ENCODE measurements at regions not wholly inside any gene's neighbourhood (a gene's known extent, or its start where the extent isn't known, plus 50 kb on each side); places are given as distances from the start of the nearest gene placed in this dataset.

GRCh38 chr2:138319616-138320015 lies 182.0 kb upstream of the SPOPL start:
- no peak for DNase-seq (ENCODE audit: low read depth)
- no peak for TF ChIP-seq CTCF (conservative IDR thresholded peaks at IDR 0.05; ENCODE audit: low read depth, low read length)
- H3K4me3 ChIP-seq (ENCODE audit: low read depth, low read length): no peak overlapping the region

- TF ChIP-seq CTCF (conservative IDR thresholded peaks at IDR 0.05; ENCODE audit: low read depth, low read length): no peak
- no peak for DNase-seq (ENCODE audit: low read depth)
- no peak overlapping the region for H3K4me3 ChIP-seq (ENCODE audit: low read depth, low read length)
Observed at GRCh38 chr2:138321458-138321857, 180.1 kb upstream of the SPOPL start.

- TF ChIP-seq CTCF (conservative IDR thresholded peaks at IDR 0.05; ENCODE audit: low read depth, low read length): no peak
- no peak overlapping the region for H3K4me3 ChIP-seq (ENCODE audit: low read depth, low read length)
- no peak for DNase-seq (ENCODE audit: low read depth)
Observed at GRCh38 chr2:138323382-138324067, 178.0 kb upstream of the SPOPL start.

- TF ChIP-seq CTCF (conservative IDR thresholded peaks at IDR 0.05; ENCODE audit: low read depth, low read length): peak; percentile 15
- no peak for DNase-seq (ENCODE audit: low read depth)
- no peak overlapping the region for H3K4me3 ChIP-seq (ENCODE audit: low read depth, low read length)
Observed at GRCh38 chr2:138324068-138324771, 177.3 kb upstream of the SPOPL start.

- no peak for DNase-seq (ENCODE audit: low read depth)
- H3K4me3 ChIP-seq (ENCODE audit: low read depth, low read length): no peak overlapping the region
- TF ChIP-seq CTCF (conservative IDR thresholded peaks at IDR 0.05; ENCODE audit: low read depth, low read length): no peak
Observed at GRCh38 chr2:138327967-138328366, 173.6 kb upstream of the SPOPL start.

- no peak for TF ChIP-seq CTCF (conservative IDR thresholded peaks at IDR 0.05; ENCODE audit: low read depth, low read length)
- no peak overlapping the region for H3K4me3 ChIP-seq (ENCODE audit: low read depth, low read length)
- DNase-seq (ENCODE audit: low read depth): no peak
Observed at GRCh38 chr2:138329162-138329561, 172.4 kb upstream of the SPOPL start.

GRCh38 chr2:138329591-138329990 lies 172.0 kb upstream of the SPOPL start:
- no peak overlapping the region for H3K4me3 ChIP-seq (ENCODE audit: low read depth, low read length)
- peak; percentile 1 for DNase-seq (ENCODE audit: low read depth)
- TF ChIP-seq CTCF (conservative IDR thresholded peaks at IDR 0.05; ENCODE audit: low read depth, low read length): no peak

Data from epithelial cell of proximal tubule (primary cell).